Fibroblast of skin of left biceps (primary cell): ENCODE measurements at regions not wholly inside any gene's neighbourhood (a gene's known extent, or its start where the extent isn't known, plus 50 kb on each side); places are given as distances from the start of the nearest gene placed in this dataset.

Source experiments
- DNase-seq, 2 experiments: peaks; one replicate each; pipeline ENCODE4 v3.0.0-alpha.2; 2013; ENCODE audit warnings: low read depth in 2 of 2

- DNase-seq = no peak
Measured at GRCh38 chr7:98679741-98680140, 62.7 kb downstream of the NPTX2 start.

- DNase-seq = no peak
Measured at GRCh38 chr7:98681511-98681910, 64.4 kb downstream of the NPTX2 start.

GRCh38 chr7:98681951-98682350 is 64.9 kb downstream of the NPTX2 start:
- no peak for DNase-seq

GRCh38 chr7:98683514-98683913 is 66.4 kb downstream of the NPTX2 start:
- no peak for DNase-seq

DNA sequence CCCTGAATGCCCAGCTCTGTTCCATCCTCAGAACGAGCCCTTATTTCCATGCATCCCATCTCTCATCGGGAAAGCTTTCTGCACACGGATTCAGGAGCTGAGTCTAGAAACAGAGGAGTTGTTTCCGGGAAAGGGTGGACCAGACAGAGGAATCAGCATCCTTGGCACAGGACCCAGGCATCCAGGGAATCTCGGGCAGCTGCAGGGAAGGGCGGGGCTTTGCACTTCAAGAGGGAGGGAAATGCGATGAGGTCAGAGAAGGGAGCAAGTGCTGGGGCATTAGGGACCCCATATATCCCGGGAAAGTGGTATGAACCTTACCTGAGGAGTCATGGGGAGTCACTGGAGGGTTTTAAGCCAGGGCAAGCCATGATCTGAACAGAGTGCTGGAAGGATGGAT is 68.5 kb downstream of the NPTX2 start:
- no peak for DNase-seq

DNA sequence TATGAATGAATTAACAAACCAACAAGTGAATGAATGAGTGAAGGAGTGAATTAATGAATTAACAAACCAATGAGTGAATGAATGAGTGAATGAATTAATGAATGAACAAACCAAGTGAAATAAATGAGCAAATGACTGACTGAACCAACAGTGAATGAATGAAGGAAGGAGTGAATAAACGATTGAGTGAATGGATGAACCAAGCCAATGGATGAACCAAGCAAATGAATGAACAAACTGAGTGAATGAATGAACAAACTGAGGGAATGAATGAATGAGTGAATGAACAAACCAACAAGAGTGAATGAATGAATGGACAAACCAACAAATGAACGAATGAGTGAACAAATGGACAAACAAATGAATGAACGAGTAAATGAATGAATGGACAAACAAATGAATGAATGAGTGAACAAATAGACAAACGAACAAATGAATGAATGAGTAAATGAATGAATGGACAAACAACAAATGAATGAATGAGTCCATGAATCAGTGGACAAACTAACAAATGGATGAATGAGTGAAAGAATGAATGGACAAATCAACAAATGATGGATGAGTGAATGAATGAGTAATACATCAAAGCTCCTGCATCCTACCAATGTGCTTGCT is 69.5 kb downstream of the NPTX2 start:
- DNase-seq = no peak

DNA sequence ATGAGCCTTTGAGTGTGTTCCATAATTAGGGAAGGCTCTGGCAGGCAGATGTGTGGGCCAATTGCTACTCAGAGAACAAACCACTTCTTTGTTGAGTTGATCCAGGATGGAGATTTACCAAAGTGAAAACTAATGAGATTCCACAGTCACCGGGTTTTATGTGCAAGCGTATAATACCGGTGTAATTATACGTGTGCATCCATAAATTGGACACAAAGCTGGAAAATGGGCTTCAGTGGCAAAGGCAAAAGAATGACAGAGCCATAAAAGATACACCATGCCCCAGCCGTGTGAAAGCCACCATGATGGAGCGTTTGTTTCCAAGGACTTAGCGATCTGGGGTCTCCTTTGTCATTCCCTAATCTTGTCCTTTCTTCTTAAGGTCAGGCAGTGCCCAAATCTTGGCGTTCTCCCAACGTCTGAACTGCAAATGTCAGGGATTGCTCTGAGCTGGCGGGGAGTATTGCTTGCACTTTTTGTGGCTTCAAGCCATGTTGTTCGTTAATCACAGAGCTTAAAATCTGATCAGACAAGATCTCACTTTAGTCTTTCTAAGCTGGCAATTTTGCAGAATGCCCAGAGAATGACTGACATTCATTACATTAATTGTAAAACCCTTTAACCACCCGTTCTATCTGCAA is 70.1 kb downstream of the NPTX2 start:
- no peak for DNase-seq

DNA sequence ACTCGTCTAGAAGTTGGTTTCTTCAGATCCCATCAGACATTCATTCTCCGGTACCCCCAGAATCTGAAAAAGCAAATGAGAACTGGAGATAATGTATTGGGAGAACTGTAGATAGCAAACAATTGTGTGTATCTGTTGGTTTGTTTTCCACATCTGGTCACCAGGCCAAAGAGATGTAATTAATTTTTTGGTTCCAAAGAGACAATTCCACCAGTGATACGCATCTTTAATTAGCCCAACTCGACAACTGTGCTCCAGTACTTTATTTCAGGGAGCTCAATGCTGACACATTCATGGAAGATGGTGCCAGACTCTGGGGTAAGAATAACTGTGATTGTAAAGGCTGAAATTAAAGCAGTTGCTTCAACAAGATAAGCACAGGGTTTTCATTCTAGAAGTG is 74.5 kb downstream of the NPTX2 start:
- DNase-seq = no peak

DNA sequence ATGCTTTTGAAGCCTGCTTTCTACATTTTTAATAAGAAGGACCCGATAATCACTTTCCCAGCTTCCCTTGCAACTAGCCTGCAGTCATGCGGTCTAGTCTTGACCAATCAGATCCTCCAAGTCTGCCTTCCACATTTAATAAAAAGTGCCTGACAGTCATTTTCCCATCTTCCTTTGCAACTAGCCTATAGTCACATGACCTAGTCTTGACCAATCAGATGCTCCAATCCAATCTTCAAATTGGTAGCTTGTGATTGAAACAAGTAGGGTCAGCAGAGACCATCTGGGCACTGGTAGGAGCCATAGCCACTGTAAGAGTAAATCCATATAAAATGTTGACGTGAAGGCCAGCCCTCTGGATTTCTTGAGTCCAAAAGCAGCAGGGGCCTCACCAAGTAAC is 80.0 kb downstream of the NPTX2 start:
- no peak for DNase-seq

- DNase-seq = no peak
Measured at GRCh38 chr7:98697485-98698240, 80.6 kb downstream of the NPTX2 start.

DNA sequence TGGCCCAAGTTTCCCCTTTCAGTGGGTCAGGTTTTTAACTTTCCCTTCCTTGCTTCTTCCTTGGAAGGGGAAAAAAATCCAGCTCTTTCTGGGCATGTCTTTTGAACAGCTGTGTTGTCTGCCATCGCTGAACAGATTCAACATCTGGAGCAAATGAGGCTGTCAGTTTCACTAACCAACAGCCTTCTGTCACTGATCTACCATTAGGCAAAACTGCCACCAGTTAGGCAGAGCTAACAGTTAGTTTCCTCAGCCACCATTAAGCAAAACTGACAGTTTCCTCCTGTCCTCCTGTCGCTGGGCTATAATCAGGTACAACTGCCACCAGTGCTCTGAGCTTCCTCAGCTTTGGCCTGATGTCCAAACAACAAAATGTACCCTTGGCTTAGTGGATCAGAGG is 81.9 kb downstream of the NPTX2 start:
- no peak for DNase-seq

GRCh38 chr7:98700533-98700932 is 83.4 kb downstream of the NPTX2 start:
- DNase-seq = no peak

GRCh38 chr7:98701372-98701771 is 84.3 kb downstream of the NPTX2 start:
- DNase-seq = no peak

DNA sequence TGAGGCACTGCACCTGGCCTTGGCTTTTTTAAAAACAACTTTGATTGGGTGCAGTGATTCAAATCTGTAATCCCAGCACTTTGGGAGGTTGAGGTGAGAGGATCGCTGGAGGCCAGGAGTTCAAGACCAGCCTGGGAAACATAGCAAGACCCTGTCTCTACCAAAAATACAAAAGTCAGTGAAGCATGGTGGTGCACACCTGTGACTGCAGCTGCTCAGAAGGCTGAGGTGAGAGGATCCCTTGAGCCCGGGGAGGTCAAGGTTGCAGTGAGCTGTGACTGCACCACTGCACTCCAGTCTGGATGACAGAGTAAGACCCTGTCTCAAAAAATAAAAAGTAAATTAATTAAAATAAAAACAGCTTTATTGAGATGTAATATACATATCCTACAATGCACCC is 84.9 kb downstream of the NPTX2 start:
- DNase-seq = no peak

- no peak for DNase-seq
Measured at GRCh38 chr7:98703916-98704315, 86.8 kb downstream of the NPTX2 start.

- no peak for DNase-seq
Measured at GRCh38 chr7:98705626-98706025, 88.5 kb downstream of the NPTX2 start.

GRCh38 chr7:98707076-98707475 is 90.0 kb downstream of the NPTX2 start:
- no peak for DNase-seq

DNA sequence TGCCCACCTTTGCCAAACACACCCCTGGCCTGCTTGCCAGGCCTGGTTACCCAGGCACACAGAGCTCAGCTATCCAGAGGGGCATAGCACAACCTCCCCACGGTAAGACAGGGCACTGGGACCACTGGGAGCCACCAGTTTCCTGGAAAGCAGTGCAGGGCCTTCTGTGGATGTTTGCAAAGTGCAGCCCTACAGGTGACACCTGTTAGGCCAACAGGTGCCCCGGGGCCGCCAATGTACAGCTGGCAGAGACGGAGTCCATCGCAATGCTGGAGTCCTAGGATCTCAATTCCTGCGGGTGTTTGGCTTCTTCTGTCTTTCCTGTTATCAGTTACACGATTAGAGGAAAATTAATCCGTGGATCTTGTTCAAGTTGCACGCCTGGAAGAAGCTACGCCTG is 94.9 kb downstream of the NPTX2 start:
- DNase-seq = no peak

- DNase-seq = no peak
Measured at GRCh38 chr7:98713165-98713810, 96.2 kb downstream of the NPTX2 start.

DNA sequence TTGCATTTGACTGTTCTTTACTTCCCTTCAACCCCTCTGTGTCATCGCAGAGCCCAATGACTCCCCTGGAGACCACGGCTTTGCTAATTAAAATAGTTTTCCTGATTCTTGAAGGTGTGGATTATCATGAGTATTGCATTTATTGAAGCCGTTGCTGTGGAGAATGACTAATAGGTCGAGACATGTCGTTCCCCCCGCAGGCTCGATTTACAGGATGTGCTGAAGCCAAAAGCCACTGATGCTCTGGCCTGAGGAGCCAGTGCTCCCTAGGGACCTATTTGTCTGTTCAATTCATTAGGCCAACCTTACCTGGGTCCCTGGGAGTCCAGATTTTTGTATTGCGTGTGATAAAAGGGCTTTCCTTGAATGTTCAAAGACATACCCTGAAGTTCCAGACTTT is 102.3 kb downstream of the NPTX2 start:
- DNase-seq = no peak

- no peak for DNase-seq
Measured at GRCh38 chr7:98722402-98722801, 105.3 kb downstream of the NPTX2 start.

DNA sequence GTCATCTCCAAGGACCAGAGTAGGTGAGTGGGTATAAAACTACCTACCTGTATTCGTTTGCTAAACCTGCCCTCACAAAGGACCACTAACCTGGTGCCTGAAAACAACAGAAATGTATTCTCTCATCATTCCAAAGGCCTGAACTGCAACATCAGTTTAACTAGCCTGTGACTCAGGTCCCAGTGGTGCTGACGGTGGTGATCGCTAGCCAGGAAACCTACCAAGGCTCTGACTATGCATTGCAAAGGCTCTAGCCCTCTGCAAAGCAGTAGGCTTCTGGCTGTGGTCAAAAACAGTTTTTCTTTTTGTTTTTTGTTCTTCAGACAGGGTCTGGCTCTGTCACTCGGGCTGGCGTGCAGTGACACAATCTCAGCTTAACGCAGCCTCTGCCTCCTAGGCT is 107.5 kb downstream of the NPTX2 start:
- DNase-seq = no peak
